ENCODE measurements at regions not wholly inside any gene's neighbourhood (a gene's known extent, or its start where the extent isn't known, plus 50 kb on each side); places are given as distances from the start of the nearest gene placed in this dataset.

DNA sequence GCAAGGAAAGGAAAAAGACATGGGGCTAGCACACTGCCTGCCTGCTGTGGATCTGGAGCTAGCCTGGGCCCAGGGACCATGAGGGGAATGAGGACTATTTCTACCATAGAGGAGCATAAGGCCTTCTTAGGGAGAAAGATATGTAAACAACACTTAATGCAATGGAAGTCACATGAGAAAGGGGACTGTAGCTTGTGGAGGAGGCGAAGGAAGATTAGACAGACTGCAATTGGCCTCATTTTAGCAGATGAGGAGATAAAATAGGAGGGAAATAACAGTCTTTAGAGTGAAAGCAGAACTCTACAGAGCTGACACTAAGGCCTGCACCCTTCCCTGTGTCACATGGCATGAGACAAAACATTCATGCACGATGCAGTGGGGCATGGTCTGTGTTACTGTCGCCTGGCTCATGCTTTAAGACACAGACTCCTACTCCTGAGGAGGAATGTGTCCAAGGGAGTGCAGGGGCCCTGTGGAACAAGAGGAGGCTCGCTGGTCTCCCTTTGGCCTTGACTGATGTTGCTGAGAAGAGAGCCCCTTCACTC, 829.3 kb upstream of the IGFBP3 start:
- DNase-seq, result no peak

DNA sequence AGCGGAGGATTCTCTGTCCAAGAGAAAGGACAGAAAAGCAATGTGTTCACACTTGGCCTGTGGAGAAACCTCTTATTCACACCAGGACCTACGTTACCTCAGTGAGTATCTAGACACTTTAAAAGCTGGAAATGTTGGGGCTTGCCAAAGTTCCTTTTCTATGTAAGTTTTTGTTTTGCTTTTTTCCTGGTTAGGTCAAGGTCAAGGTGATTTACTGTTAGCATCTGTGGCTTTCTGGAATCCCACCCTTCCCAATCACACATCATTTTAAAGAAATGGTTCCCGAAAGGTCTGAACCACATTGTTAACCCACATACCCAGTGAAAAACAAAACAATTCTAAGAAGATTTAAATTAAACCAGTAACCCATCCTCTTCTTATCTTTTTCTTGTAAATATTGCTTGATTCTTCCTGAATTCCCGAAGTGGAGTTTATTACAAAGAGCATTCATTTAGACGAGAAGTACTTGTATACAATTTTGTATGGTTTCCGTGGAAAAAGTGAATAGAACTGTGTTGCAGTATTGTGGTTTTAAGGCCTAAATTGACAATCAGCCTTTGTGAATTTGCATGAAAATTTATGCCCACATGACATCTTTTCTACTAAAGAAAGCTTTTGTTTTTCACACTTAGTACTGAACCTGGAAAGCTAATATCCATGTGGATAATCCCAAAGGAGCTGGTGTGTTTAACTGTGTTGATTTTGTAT, 827.0 kb upstream of the IGFBP3 start:
- DNase-seq, result no peak

DNA sequence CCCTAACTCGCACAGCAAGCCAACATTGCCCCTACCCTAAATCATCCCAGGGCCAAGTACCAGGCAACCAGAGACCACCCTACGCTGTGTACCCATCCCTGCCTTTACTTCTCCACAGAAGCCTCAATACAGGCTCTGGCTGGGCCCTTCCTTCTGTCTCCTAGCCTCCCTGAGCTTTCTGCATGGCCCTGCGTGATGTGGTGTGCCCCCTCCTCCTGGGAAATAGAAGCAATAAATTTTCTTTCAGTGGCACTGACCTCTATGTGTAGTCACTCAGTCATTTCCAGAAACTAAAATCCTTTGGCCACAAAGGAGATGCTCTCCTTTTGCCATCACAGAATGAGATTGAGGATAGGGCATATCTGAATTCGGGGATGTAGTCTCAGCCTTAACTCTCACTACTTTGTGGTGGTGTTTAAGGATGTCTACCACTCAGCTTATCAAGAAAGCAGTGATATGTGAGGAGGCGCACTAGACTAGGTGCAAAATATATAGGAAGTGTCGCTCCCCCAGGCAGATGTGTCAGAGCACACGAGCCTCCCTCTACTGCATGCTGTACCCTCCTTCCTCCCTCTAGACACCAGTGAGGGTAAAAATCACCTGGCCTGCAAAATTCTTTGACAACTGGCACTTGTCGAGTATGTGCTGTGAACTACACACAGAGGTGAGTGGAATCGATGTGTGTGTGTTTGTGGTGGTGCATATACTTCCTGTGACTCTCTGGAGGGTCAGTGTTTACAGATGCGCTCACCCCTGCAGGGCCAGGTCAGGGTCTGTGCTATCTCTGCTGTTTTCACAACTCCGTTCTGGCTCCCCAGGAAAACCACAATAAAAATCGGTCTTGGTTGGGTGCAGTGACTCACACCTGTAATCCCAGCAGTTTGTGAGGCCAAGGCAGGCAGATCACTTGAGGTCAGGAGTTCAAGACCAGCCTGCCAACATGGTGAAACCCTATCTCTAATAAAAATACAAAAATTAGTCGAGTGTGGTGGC, 825.9 kb upstream of the IGFBP3 start:
- no peak for DNase-seq

DNA sequence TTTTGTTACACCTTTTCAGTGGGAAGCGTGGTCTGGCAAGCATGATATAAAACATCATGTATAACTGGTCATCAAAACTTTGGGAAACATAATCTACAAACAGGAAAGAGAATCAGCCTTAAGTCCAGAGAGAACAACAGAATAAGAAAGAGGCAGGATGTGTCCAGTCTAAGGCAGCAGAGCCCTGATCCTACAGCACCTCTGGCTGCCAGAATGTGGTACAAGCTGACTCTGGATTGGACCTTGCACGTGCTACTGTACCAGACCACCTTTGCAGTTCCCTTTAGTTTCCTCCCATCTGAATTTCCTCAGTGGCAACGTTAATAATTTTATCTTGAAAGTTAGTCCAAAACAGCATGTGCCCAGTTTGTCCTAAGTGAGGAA, 824.6 kb upstream of the IGFBP3 start:
- DNase-seq, result no peak

DNA sequence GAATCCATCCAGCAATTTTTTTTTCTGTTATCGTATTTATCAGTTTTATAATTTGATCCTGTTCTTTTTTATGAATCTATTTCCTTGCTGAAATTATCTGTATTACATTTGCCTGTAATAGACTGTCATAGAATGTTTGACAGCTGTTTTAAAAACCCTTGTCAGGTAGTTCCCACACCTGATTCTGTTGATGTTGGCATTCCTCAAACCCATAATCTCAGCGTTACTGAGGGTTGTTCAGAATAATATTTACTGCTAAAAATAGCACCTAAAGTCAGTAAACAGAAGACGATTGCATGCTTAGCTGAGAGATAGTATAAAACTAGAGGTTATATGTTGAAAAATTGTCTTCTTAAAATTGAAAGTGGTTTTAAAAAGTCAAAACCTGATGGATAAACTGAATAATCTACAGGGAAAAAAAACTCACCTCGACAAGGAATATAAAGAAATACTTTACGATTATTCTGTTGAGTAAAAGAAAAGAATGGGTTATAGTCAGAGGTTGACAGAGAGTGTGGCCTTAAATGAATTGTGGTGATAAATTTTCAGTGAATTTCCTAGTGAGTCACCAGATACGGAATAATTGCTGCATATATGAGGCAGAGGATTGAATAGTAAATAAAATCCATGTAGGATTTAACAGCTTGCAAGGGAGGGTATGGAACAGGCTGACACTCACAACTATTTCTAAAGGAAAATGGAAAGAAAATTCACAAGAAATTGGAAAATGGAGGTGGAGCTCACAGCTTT, 824.1 kb upstream of the IGFBP3 start:
- no peak for DNase-seq

DNA sequence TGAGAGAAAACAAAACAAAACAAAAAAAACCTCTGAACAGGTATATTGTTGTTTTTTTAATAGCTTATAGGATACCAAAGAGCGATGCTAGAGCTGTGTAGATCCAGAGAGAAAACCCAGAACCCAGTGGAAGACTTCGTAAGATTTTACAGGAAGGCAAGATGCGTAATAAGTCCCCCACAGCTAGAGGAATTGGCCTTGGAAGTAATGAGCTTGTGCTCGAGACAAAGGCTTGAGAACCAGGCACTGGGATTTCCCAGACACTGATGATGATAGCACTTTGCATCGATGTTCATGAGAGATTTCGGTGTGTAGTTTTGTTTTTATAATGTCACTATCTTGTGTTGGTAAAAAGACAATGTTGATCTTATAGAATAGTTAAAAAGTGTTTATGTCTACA, 821.5 kb upstream of the IGFBP3 start:
- DNase-seq, result no peak

DNA sequence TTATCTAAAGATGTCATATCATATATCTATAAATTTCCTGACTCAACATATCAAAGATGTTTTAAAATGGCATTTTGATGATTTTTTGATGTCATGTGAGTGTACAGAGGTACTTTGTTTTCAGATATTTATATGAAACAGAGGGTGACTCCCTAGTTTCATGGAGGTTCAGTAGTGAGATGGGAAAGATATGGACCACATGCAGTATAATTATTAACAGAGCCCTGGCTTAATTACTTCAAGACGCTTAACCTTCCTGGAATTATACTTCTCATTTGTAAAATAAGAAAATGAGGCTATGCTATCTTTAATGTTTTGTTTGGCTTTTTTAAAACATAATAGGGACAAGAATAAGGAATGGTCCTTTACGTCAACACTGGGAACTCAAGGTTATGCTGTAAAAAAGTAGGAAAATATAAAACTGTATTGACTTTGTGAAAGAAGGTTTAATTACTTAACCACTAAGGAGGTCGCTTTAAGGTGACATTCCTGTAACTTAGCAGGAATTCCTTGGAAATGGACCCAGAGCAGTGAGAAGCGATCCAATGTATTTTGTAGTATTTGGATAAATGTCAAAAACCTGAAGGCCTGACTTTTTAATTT, 821.0 kb upstream of the IGFBP3 start:
- no peak for DNase-seq

DNA sequence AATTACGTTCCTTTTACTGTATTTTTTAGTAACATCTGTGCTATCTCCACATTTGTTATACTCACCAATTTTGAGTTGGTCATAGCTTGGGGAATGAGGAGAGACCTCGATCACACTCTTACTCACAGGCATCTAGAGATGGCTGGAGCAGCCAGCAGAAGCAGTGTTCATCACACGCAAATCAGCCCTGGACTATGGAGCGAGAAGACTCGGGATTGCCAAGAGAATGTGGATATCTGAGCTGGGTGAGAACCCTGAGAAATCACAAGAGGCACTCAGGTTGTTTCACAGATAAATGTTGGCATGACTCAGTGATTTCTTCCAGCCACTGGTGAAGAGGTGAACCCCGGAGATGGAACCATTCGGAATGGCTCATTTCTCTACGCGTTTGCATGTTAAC, 820.1 kb upstream of the IGFBP3 start:
- no peak for DNase-seq

DNA sequence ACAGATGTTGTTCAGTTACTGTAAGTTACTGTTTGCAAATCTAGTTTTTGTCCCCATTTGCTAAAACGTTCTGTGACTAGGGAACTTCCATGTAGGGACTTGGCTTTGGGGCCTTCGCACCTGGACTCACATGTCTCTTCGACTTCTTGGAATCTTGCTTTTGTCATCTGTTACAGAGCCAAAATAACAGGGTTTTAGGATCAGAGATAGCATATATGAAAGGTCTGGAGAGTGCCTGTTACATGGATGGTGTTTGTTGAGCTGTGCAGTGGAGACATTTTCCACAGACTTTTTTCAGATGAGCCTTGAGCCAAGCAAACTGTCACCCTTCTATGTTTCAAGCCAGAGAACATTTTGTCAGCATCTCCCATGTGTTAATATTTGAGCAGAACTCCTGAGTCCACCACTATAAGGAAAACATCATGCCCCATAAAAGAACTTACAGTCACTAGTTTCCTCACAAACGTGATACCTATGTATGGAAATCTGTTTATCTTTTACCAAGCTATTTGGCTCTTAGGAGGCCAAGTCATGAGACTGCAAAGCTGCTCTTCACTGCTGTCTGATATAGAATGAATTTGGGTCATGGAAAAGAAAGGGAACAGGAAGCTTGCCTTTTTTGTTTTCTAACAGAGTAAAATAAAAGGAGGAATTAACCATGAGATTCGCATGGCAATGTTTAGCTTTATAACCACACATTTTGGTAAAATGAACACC, 818.6 kb upstream of the IGFBP3 start:
- DNase-seq, result no peak

DNA sequence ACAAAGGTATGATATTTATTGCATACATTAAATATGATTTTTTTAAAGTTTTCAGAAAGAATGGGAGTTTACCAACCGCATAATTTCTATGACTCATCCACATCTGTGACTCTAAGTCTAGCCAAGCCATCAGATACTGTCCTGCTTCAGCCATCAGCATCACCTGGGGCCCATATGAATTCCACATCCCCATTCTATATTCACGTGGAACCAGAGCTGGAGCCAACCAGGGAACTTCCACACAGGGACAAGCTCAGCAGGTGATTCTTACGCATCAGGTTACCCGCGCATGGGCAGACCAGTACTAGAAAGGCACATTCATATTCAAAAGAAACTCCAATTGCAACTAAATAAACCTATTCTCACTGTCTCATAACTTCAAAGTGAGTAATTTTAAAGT, 817.7 kb upstream of the IGFBP3 start:
- no peak for DNase-seq

DNA sequence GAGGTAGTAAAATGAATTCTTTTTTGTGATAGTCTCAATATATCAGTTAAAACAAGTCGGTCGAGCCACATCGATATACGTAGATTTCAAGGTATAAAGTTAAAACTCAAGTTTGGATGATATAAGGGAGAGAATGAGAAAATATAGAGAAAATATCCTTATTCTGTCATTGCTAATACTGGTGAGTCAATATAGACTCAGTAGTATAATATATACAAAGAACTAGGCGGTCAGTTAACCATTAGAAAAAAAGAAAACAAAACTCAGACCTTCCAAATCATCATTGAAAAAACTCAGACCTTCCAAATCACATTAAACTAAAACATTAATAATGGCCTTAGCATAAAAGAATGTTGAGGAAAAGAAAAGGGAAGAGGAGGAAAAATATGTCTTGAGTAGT, 817.1 kb upstream of the IGFBP3 start:
- DNase-seq, result no peak

DNA sequence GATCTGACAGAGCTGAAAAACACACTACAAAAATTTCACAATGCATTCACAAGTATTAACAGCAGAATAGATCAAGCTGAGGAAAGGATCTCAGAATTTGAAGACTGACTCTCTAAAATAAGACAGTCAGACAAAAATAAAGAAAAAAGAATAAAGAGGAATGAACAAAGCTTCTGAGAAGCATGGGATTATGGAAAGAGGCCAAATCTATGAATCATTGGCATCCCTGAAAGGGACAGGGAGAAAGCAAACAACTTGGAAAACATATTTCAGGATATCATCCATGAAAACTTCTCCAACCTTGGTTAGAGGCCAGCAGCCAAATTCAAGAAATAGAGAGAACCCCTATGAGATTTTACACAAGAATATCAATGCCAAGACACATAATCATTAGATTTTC, 804.8 kb upstream of the IGFBP3 start:
- no peak for DNase-seq

DNA sequence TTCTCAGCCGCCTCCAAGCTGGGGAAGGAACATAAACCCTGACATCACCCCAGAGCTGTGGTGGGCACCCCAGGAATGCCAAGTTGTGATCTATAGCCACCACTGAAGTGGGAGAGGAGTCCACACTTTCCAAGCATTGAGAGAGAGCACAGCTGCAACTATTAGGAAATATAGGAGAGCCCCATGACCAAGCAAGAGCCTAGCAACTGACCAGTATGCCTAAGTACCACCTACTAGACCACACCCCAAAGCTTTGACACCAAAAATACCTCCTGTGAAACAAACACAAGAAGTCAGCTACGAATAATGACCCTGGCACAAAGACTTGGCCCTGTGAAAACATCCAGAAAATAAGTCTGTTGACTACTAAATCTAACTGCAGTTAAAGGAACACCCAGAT, 804.1 kb upstream of the IGFBP3 start:
- DNase-seq, result no peak

DNA sequence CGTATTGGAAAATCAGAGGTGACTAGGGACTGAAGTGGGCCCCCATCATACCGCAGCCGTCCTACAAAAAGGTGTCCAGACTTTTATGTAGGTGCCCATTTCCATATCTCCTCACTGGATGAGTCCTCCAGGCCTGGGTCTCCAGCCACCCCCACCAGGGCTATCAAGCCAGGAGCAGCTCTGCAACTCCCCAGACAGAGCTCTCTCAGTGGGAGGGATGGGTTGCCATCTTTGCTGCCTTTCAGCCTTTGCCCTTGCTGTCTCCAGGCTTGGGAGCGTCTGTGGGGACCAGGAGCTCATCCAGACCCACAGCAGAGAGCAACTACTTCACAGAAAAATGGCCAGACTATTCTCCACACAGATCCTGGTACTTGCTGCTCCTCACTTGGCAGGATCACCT, 802.7 kb upstream of the IGFBP3 start:
- DNase-seq, result no peak

DNA sequence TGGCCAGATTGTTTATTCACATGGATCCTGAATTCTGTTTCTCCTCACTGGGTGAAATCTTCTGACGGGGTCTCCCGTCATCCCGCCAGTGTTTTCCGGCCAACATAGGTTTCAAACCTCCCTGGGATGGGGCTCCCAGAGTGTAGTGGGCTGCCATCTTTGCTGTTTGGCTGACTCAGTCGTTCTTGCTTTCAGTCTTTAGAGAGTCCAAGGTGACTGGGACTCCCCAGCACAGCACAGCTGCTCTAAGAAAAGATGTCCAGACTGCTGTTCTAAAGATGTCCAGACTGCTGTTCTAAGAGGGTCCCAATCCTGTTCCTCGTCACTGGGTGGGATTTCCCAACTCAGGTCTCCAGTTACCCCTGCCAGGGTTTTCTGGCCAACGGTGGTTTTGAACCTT, 801.9 kb upstream of the IGFBP3 start:
- no peak for DNase-seq

DNA sequence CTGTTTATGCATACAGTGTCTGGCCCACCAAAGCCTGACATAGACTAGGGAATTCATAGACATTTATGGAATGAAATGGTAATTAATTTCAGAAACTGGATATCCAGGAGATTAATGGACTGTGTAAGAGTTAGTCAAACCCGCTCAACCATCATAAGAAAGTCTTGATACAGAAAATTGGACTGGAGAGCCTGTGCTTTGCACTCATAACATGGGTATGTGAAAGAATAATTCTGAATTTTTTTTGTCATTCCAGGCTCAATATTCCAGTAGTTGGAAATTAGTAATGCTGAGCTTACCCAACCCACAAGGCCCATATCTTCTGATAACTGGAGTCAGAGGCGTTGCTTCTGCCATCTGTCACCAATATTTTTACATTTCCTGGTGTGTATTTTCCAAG, 799.7 kb upstream of the IGFBP3 start:
- DNase-seq, result no peak

DNA sequence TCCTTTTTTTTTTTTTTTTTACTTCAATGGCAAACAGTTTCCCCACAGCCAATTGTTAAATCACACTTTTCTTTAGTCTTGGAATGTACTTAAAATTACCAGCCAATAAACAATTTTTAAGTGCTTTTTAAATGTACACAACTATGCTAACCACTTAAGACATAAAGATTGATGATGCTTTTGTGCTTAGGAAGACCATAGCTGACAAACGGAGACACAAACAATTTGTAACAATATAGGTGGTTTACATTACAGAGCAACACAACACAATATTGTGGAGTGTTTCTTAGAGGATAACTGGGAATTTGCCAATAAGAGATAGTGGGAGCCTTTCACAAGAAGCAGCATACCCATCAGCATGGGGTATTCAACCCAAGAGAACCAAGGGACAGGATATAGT, 798.5 kb upstream of the IGFBP3 start:
- no peak for DNase-seq

DNA sequence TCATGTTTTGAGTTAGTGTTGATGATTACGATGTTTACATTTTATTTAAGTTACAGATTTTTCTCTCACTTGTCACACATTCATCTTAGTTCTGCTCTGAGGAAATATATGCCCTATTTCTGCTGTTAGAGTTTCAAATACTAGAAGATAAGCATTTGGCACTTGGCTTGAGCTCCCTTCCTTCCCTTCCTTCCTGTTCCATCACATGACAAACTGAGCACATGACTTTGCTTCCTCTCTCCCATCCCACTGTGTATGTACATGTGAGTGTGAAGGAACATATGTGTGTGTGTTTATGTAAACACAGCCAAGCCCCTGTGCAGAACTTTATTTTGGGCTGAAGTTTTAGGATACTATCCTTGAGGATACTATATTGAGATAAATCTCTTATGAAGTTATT, 795.9 kb upstream of the IGFBP3 start:
- DNase-seq, result no peak

DNA sequence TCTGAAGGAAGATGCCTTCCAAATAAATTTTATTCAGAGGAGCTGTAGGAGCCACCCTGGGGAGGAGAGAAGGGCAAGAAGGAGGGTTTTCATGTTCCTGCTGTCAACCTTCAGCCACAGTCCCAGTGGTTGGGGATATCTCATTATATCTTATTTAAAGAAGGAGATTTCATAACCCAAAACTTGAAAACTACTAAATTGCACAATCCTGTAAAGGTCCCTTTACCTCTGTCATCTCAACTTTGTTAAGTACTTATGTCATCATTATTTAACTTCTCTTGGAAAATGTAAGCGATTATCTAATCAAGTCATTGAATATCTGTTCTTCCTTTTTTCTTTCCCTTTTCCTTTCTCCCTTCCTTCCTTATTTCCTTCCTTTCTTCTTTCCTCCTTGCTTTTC, 794.5 kb upstream of the IGFBP3 start:
- no peak for DNase-seq

DNA sequence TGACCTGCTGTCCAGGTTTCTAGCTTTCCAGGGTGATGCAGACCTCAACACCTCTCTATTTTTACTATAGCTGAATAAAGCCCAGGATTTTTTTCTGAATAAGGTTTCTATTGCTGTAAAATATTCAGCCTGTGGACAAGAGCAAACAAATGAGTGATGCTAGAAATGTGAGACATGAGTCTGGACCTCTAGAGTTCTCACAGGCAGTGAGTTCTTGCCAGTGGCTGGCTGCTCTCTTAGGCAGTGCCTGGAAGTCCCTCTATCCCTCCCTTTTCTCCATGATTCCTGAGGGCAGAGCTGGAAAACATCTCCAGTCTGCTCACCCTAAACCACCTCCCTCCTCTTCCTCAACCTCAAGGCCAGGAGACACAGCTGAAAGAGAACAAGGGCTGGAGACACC, 793.8 kb upstream of the IGFBP3 start:
- DNase-seq, result no peak

DNA sequence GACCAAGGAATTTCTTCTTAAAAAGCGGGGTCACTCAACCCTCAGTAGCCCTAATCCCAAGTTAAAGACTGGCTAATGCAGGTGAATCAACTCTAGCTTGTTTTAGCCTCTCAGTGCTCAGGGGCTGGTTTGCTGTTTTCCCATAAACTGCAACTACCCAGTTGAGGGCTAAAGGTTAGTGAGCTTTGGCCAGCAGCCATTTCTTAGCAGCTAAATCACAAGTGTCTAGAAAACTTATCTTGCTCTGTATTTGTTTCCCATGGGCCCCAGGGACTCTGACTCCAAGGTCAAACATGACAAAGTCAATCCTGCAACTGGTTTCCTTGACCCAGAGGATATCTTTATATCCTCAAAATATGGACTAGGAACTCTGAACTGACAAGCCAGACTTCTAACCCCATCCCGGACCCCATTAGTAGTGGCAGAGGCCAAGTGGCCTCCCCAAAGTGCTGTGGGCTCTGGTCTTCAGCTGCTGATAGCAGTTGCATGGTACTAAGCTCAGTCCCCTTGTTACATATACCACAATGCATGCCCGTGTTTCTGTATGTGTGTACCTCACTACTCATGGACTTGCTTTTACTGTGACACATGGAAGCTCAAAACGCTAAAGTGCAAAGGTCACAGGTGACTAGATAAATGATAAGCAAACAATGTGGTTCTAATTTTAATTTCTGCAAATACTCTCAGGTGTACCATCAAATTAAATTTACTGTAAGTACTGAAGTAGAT, 793.0 kb upstream of the IGFBP3 start:
- DNase-seq, result no peak

DNA sequence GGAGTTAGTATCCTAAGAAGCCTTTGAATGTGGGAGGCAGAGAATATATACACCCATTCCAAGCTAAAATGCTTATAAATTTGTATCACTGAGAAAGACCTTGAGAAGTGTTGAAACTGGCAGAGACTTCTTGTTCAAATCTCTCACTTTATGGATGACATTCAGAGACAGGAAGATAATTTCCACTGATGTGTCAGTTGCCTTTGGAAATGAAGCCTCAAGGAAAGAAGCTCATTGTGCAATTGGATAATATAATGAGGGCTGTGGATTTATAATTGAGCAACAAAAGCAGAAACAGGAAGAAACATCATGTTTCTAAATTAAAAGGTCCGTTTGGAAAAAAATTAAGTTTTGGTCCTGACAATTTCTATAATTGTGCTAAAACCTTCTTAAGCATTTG, 789.9 kb upstream of the IGFBP3 start:
- no peak for DNase-seq
